NB4 (cell line): ENCODE measurements at regions not wholly inside any gene's neighbourhood (a gene's known extent, or its start where the extent isn't known, plus 50 kb on each side); places are given as distances from the start of the nearest gene placed in this dataset.

Source experiments
- POLR2A ChIP-seq: IDR thresholded peaks from 2 replicates; pipeline ENCODE4 v1.6.1; 2011; ENCODE audit warnings: mild to moderate bottlenecking; ENCODE audit not compliant: insufficient read length; ENCODE audit errors: extremely low read depth
- TF ChIP-seq, protein P1 (sequence below): IDR thresholded peaks from one replicate; pipeline ENCODE4 v1.5.1; 2012; ENCODE audit warnings: low read depth, low read length

DNA sequence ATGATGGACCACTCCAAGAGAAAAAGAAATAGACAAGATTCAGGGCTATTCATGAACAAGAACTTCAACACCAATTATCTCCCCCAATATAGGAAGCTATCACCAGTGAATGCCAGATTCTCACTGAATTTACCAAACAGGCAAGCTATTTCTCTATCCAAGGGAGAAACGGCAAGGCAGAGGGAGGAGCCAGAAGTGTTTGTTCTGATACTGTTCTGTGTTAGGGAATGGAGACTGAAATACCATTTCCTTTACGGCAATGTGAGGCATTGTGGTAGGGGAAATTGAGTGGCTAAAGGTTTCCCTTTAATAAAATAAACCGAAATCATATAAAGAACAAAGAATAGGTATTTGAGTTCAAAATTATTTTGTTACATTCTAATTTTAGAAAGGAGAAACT is 68.0 kb upstream of the ALDH1A1 start:
- TF ChIP-seq, protein P1, sequence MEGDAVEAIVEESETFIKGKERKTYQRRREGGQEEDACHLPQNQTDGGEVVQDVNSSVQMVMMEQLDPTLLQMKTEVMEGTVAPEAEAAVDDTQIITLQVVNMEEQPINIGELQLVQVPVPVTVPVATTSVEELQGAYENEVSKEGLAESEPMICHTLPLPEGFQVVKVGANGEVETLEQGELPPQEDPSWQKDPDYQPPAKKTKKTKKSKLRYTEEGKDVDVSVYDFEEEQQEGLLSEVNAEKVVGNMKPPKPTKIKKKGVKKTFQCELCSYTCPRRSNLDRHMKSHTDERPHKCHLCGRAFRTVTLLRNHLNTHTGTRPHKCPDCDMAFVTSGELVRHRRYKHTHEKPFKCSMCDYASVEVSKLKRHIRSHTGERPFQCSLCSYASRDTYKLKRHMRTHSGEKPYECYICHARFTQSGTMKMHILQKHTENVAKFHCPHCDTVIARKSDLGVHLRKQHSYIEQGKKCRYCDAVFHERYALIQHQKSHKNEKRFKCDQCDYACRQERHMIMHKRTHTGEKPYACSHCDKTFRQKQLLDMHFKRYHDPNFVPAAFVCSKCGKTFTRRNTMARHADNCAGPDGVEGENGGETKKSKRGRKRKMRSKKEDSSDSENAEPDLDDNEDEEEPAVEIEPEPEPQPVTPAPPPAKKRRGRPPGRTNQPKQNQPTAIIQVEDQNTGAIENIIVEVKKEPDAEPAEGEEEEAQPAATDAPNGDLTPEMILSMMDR = no peak
- TF ChIP-seq POLR2A = no peak
